Caco-2 (cell line): ENCODE measurements at regions not wholly inside any gene's neighbourhood (a gene's known extent, or its start where the extent isn't known, plus 50 kb on each side); places are given as distances from the start of the nearest gene placed in this dataset.

Experiments used
- BruUV-seq: library from RNA; stranded (reverse); fragments of 400-500 nt; replicated peaks from 2 replicates; lab custom pipeline; 2021; lab: Mats Ljungman, UMichigan
- CTCF ChIA-PET: fragments of 300-600 bp; sonication (Branson Sonifier 250); formaldehyde crosslinking; loops from one replicate; lab custom pipeline; 2022; ENCODE audit warnings: antibody characterized with exemption; lab: Charles Lee
- POLR2A ChIA-PET: fragments of 300-600 bp; sonication (Branson Sonifier 250); formaldehyde crosslinking; loops from one replicate; lab custom pipeline; 2022; ENCODE audit warnings: antibody characterized with exemption; lab: Charles Lee
- DNase-seq, 2 experiments: peaks; one replicate each; pipeline versions ENCODE4 v3.0.0 to v3.0.0-alpha.2; 2020 to 2022
- H3K27me3 ChIP-seq: replicated peaks from 2 replicates; pipeline ENCODE4 v1.6.0; 2011; ENCODE audit warnings: low read length; ENCODE audit not compliant: control insufficient read depth, insufficient read depth
- H3K36me3 ChIP-seq: 2 replicates; pipeline ENCODE4 v1.5.1; 2011; ENCODE audit warnings: low read length; ENCODE audit not compliant: control insufficient read depth, insufficient read depth
- H3K4me1 ChIP-seq: fragments of 250-450 bp; sonication (Bioruptor Pico); 2 replicates; pipeline ENCODE4 v1.5.1; 2020; ENCODE audit warnings: mild to moderate bottlenecking
- H3K4me3 ChIP-seq: 2 replicates; pipeline ENCODE4 v1.5.1; 2011; ENCODE audit warnings: low read depth, mild to moderate bottlenecking, control low read depth, low read length
- H3K9me3 ChIP-seq: fragments of 250-450 bp; sonication (Bioruptor Pico); 2 replicates; pipeline ENCODE4 v1.5.1; 2020; ENCODE audit warnings: mild to moderate bottlenecking, moderate library complexity
- H3K27ac Mint-ChIP-seq: one replicate; pipeline ENCODE4 v1.8.0; 2022; ENCODE audit warnings: mixed read lengths; ENCODE audit not compliant: unreplicated experiment
- H3K27me3 Mint-ChIP-seq: one replicate; pipeline ENCODE4 v1.8.0; 2022; ENCODE audit warnings: mixed read lengths; ENCODE audit not compliant: insufficient read depth, unreplicated experiment
- H3K36me3 Mint-ChIP-seq: one replicate; pipeline ENCODE4 v1.8.0; 2022; ENCODE audit warnings: mild to moderate bottlenecking, mixed read lengths; ENCODE audit not compliant: insufficient read depth, unreplicated experiment
- H3K4me1 Mint-ChIP-seq: one replicate; pipeline ENCODE4 v1.8.0; 2022; ENCODE audit warnings: low read depth, mixed read lengths; ENCODE audit not compliant: unreplicated experiment
- H3K4me3 Mint-ChIP-seq: one replicate; pipeline ENCODE4 v1.8.0; 2022; ENCODE audit warnings: mild to moderate bottlenecking, moderate library complexity, mixed read lengths; ENCODE audit not compliant: unreplicated experiment
- H3K9me3 Mint-ChIP-seq: one replicate; pipeline ENCODE4 v1.8.0; 2022; ENCODE audit warnings: mixed read lengths; ENCODE audit not compliant: unreplicated experiment
- intact Hi-C: fragments of 100-400 bp; cut with micrococcal nuclease; formaldehyde crosslinking; loops from one replicate; pipeline ENCODE4 v1.10.0; 2022; ENCODE audit not compliant: unreplicated experiment
- TF ChIP-seq, protein P1 (sequence below), 2 experiments: fragments of 200-600 bp in 1 of 2; IDR thresholded peaks; 1 replicate in 1 of 2; 2 replicates in 1 of 2; pipeline versions ENCODE4 v1.5.1 to v1.8.0; 2011 to 2022; ENCODE audit warnings: antibody characterized with exemption in 1 of 2, control low read depth in 1 of 2, inconsistent platforms in 1 of 2, low read depth in 1 of 2, low read length in 1 of 2, mild to moderate bottlenecking in 1 of 2, moderate library complexity in 1 of 2; ENCODE audit not compliant: insufficient read depth in 1 of 2, severe bottlenecking in 1 of 2, unreplicated experiment in 1 of 2

- no TSS peak for BruUV-seq
- Histone ChIP-seq H3K4me3 (no peak overlapping the region), H3K27me3 (no peaks in the 10 kb centered on the region), H3K9me3 (no peaks in the 10 kb centered on the region), H3K36me3 (no peaks in the 10 kb centered on the region), H3K4me1 (peaks cover 20% of the 10 kb centered on the region)
- H3K9me3 Mint-ChIP-seq: no peaks in the 10 kb centered on the region
- intact Hi-C loops: no loop called here
- H3K27ac Mint-ChIP-seq: no peak overlapping the region
- no peak for DNase-seq
- ChIA-PET POLR2A (no interaction called here), CTCF (no interaction called here)
- peaks cover 7% of the 10 kb centered on the region for H3K4me1 Mint-ChIP-seq
- TF ChIP-seq, protein P1, sequence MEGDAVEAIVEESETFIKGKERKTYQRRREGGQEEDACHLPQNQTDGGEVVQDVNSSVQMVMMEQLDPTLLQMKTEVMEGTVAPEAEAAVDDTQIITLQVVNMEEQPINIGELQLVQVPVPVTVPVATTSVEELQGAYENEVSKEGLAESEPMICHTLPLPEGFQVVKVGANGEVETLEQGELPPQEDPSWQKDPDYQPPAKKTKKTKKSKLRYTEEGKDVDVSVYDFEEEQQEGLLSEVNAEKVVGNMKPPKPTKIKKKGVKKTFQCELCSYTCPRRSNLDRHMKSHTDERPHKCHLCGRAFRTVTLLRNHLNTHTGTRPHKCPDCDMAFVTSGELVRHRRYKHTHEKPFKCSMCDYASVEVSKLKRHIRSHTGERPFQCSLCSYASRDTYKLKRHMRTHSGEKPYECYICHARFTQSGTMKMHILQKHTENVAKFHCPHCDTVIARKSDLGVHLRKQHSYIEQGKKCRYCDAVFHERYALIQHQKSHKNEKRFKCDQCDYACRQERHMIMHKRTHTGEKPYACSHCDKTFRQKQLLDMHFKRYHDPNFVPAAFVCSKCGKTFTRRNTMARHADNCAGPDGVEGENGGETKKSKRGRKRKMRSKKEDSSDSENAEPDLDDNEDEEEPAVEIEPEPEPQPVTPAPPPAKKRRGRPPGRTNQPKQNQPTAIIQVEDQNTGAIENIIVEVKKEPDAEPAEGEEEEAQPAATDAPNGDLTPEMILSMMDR (IDR thresholded peaks at IDR 0.05; ENCODE audit: insufficient read depth in 1 of 2, low read depth in 1 of 2, low read length in 1 of 2, severe bottlenecking in 1 of 2, unreplicated experiment in 1 of 2): no peak
- H3K4me3 Mint-ChIP-seq: no peak overlapping the region
- no peaks in the 10 kb centered on the region for H3K36me3 Mint-ChIP-seq
- H3K27me3 Mint-ChIP-seq: peaks cover 10% of the 10 kb centered on the region
Observed at GRCh38 chr5:167944121-167944852, 347.2 kb upstream of the WWC1 start.

DNA sequence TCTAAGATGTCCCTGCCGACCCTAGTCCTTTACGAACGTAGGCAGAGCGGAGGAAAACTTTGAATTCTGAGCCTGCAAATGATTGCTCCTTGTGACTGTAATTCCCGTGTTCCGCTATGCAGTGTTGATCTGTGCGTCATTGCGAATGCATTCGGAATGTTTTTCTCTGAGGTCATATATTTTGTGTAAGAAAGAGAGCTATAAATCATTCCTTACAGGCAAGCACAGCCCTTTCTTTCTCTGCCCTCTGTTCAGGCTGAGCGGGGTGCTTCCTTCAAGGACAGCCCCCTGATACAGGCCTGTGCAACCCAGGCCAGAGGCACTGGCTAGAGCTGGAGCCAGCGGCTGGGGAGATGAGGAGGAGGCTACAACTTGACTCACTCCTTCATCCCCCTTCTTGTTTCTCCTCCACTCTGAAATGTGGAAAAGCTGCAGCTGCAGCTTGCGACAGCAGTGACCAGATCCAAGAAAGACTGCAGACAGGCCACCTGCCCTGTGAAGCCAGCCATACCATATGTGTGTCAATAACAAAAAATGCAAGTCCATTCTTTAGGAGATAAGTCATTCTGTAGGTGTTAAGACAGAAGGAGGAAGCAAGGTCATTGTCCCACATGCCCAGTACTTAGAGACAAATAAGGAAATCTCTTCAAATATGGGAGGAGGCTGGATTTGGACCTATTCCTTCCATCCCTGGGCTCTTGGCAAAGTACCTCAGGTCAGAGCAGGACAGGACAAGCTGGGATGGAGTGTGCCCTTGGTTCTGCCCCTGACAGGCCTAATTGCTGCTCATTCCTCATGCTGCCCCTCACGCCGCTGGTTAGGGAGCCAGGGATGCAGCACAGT, 345.7 kb upstream of the WWC1 start:
- H3K9me3 ChIP-seq: no peaks in the 10 kb centered on the region
- Mint-ChIP-seq H3K4me3 (no peak overlapping the region), H3K27me3 (peaks cover 14% of the 10 kb centered on the region), H3K9me3 (no peaks in the 10 kb centered on the region), H3K36me3 (no peaks in the 10 kb centered on the region), H3K27ac (peak overlapping the region; percentile 8), H3K4me1 (no peaks in the 10 kb centered on the region)
- no peak overlapping the region for H3K4me3 ChIP-seq
- H3K36me3 ChIP-seq: no peaks in the 10 kb centered on the region
- H3K4me1 ChIP-seq: peaks cover 14% of the 10 kb centered on the region
- H3K27me3 ChIP-seq: no peaks in the 10 kb centered on the region
- ChIA-PET CTCF (no interaction called here), POLR2A (no interaction called here)
- no TSS peak for BruUV-seq
- TF ChIP-seq, protein P1 (IDR thresholded peaks at IDR 0.05; ENCODE audit: insufficient read depth in 1 of 2, low read depth in 1 of 2, low read length in 1 of 2, severe bottlenecking in 1 of 2, unreplicated experiment in 1 of 2): no peak
- no peak for DNase-seq
- intact Hi-C loops: no loop called here

DNA sequence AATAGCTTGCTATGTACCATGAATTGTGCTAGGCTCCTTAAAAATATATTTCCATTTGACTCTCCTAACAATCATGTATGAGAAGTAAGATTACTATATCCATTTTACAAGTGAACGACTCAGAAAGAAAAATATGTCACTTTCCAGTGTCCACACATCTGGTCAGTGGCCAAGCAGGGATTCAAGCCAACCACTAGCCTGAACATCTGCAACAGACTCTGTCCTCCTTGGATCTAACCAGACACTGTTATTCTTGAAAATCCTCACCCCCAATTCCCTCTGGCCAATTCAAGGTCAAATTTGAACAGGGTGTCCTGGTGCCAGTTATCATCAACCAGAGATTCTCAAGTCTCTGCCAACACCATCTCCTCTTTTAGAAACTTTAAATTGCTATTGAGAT, 344.1 kb upstream of the WWC1 start:
- no peaks in the 10 kb centered on the region for H3K36me3 ChIP-seq
- intact Hi-C loops: no loop called here
- ChIA-PET POLR2A (no interaction called here), CTCF (no interaction called here)
- peaks cover 14% of the 10 kb centered on the region for H3K4me1 ChIP-seq
- no peaks in the 10 kb centered on the region for H3K9me3 Mint-ChIP-seq
- no peak overlapping the region for H3K4me3 Mint-ChIP-seq
- no peaks in the 10 kb centered on the region for H3K27me3 ChIP-seq
- H3K9me3 ChIP-seq: no peaks in the 10 kb centered on the region
- TF ChIP-seq, protein P1 (IDR thresholded peaks at IDR 0.05; ENCODE audit: insufficient read depth in 1 of 2, low read depth in 1 of 2, low read length in 1 of 2, severe bottlenecking in 1 of 2, unreplicated experiment in 1 of 2): no peak
- no peak for DNase-seq
- no peaks in the 10 kb centered on the region for H3K36me3 Mint-ChIP-seq
- no TSS peak for BruUV-seq
- no peaks in the 10 kb centered on the region for H3K4me1 Mint-ChIP-seq
- H3K4me3 ChIP-seq: no peak overlapping the region
- H3K27ac Mint-ChIP-seq: no peak overlapping the region
- H3K27me3 Mint-ChIP-seq: peaks cover 17% of the 10 kb centered on the region
